ENCODE measurements at regions not wholly inside any gene's neighbourhood (a gene's known extent, or its start where the extent isn't known, plus 50 kb on each side); places are given as distances from the start of the nearest gene placed in this dataset.
"Not testable (repeated sequence)": the region's sequence is repeated elsewhere in the genome, so short reads cannot be mapped to it uniquely, and the experiment has no call there.

- DNase-seq = no peak
Measured at GRCh38 chrX:55142206-55142918, 53.5 kb downstream of the PAGE2 start.

- DNase-seq = no peak
Measured at GRCh38 chrX:55142919-55143310, 54.1 kb downstream of the PAGE2 start.

GRCh38 chrX:55143621-55144020 is 54.8 kb downstream of the PAGE2 start:
- no peak for DNase-seq

- DNase-seq = no peak
Measured at GRCh38 chrX:55144697-55145096, 55.9 kb downstream of the PAGE2 start.

- no peak for DNase-seq
Measured at GRCh38 chrX:55149242-55149641, 60.4 kb downstream of the PAGE2 start.

GRCh38 chrX:55151199-55151598 is 62.4 kb downstream of the PAGE2 start:
- no peak for DNase-seq

- DNase-seq = no peak
Measured at GRCh38 chrX:55159551-55159950, 60.6 kb upstream of the PAGE5 start.

- DNase-seq = peak; percentile 87 to 97 (median 95)
Measured at GRCh38 chrX:55160685-55161552, 59.2 kb upstream of the PAGE5 start.

- DNase-seq = no peak
Measured at GRCh38 chrX:55161581-55161980, 58.6 kb upstream of the PAGE5 start.

GRCh38 chrX:55163171-55163570 is 57.0 kb upstream of the PAGE5 start:
- no peak for DNase-seq

- DNase-seq = not testable (repeated sequence)
Measured at GRCh38 chrX:55165026-55165425, 55.1 kb upstream of the PAGE5 start.

- DNase-seq = no peak
Measured at GRCh38 chrX:55167124-55167803, 52.9 kb upstream of the PAGE5 start.

- DNase-seq = no peak
Measured at GRCh38 chrX:55167901-55168300, 52.2 kb upstream of the PAGE5 start.

GRCh38 chrX:55169782-55170181 is 50.4 kb upstream of the PAGE5 start:
- no peak for DNase-seq
